H4 (cell line): ENCODE measurements at regions not wholly inside any gene's neighbourhood (a gene's known extent, or its start where the extent isn't known, plus 50 kb on each side); places are given as distances from the start of the nearest gene placed in this dataset.
"Not testable (repeated sequence)": the region's sequence is repeated elsewhere in the genome, so short reads cannot be mapped to it uniquely, and the experiment has no call there.

Experiments
- DNase-seq: peaks from one replicate; pipeline ENCODE4 v3.0.0-alpha.2; 2015; ENCODE audit warnings: low spot score

- DNase-seq: no peak
Measured at GRCh38 chr14:53743371-53743770, 213.3 kb downstream of the BMP4 start.

- DNase-seq: no peak
Measured at GRCh38 chr14:53742233-53742620, 214.4 kb downstream of the BMP4 start.

- no peak for DNase-seq
Measured at GRCh38 chr14:53741479-53742232, 215.0 kb downstream of the BMP4 start.

- DNase-seq: no peak
Measured at GRCh38 chr14:53740570-53740969, 216.1 kb downstream of the BMP4 start.

- DNase-seq: no peak
Measured at GRCh38 chr14:53735916-53736315, 220.7 kb downstream of the BMP4 start.

- DNase-seq: no peak
Measured at GRCh38 chr14:53723221-53723620, 233.4 kb downstream of the BMP4 start.

GRCh38 chr14:53719536-53719935 lies 237.1 kb downstream of the BMP4 start:
- DNase-seq: no peak

- DNase-seq: no peak
Measured at GRCh38 chr14:53716578-53716977, 240.0 kb downstream of the BMP4 start.

- DNase-seq: peak; percentile 60
Measured at GRCh38 chr14:53715193-53715721, 241.4 kb downstream of the BMP4 start.

- DNase-seq: no peak
Measured at GRCh38 chr14:53714495-53715192, 242.0 kb downstream of the BMP4 start.

- DNase-seq: not testable (repeated sequence)
Measured at GRCh38 chr14:53712901-53713300, 243.7 kb downstream of the BMP4 start.

GRCh38 chr14:53711205-53711604 lies 245.4 kb downstream of the BMP4 start:
- DNase-seq: no peak

- no peak for DNase-seq
Measured at GRCh38 chr14:53710615-53711014, 246.0 kb downstream of the BMP4 start.

GRCh38 chr14:53709381-53709780 lies 247.2 kb downstream of the BMP4 start:
- DNase-seq: no peak

- DNase-seq: no peak
Measured at GRCh38 chr14:53703457-53703856, 253.2 kb downstream of the BMP4 start.

GRCh38 chr14:53701108-53701875 lies 255.3 kb downstream of the BMP4 start:
- DNase-seq: no peak

- no peak for DNase-seq
Measured at GRCh38 chr14:53696217-53696965, 260.2 kb downstream of the BMP4 start.

- DNase-seq: no peak
Measured at GRCh38 chr14:53695692-53696214, 260.9 kb downstream of the BMP4 start.

GRCh38 chr14:53692885-53693284 lies 263.7 kb downstream of the BMP4 start:
- peak; percentile 14 for DNase-seq

- no peak for DNase-seq
Measured at GRCh38 chr14:53692451-53692850, 264.2 kb downstream of the BMP4 start.

- no peak for DNase-seq
Measured at GRCh38 chr14:53683229-53683628, 273.4 kb downstream of the BMP4 start.
